ENCODE measurements at regions not wholly inside any gene's neighbourhood (a gene's known extent, or its start where the extent isn't known, plus 50 kb on each side); places are given as distances from the start of the nearest gene placed in this dataset.

GRCh38 chr10:131445623-131446022 lies 134.1 kb upstream of the TCERG1L start:
- DNase-seq: no peak

DNA sequence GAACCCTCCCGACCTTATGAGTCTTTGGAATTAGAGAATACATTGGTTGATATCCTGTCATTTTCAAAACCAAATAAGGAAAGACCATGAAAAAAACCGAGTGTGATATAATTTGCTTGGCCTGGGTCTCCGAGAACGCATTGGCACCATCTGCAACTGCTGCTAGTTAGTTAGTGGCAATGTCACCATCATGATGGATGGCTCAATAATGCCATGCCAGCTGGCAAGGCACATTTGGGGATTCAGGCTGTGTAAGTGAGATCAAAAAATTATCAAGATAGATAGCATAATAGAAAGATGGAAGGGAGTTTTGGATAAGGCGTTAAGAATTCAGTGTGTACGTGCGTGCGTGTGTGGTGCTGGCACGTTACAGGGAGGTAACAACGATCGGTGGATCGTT lies 134.7 kb upstream of the TCERG1L start:
- DNase-seq: no peak

GRCh38 chr10:131448171-131448570 lies 136.7 kb upstream of the TCERG1L start:
- no peak for DNase-seq

GRCh38 chr10:131448883-131449282 lies 137.4 kb upstream of the TCERG1L start:
- no peak for DNase-seq

DNA sequence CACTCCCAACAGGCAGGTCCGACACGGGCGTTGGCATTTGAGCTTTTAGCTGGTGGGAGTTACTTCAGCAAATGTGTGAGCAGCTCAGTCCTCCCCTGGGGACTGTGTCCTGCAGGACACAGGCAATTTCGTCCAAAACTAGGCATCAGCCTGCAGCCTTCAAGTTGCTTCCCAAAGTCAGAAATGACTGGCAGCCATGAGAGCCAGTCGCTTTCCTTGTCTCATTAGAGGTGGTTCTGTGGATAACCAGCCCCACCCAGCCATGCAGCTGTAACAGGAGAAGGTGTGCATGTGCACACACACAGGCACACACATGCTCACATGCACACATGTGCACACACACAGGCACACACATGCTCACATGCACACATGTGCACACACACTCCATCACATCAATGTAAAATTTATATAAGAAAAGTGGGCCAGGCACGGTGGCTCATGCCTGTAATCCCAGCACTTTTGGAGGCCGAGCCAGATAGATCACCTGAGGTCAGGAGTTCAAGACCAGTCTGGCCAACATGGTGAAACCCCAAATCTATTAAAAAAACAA lies 138.8 kb upstream of the TCERG1L start:
- no peak for DNase-seq

- no peak for DNase-seq
These were observed 140.0 kb upstream of the TCERG1L start for GRCh38 chr10:131451407-131452015.

- DNase-seq: no peak
These were observed 141.6 kb upstream of the TCERG1L start for GRCh38 chr10:131452926-131453720.

- peak; percentile 29 for DNase-seq
These were observed 142.5 kb upstream of the TCERG1L start for GRCh38 chr10:131453721-131454634.

GRCh38 chr10:131456411-131456810 lies 144.9 kb upstream of the TCERG1L start:
- DNase-seq: no peak

GRCh38 chr10:131461093-131461492 lies 149.6 kb upstream of the TCERG1L start:
- DNase-seq: no peak

- DNase-seq: no peak
These were observed 153.3 kb upstream of the TCERG1L start for GRCh38 chr10:131464789-131465188.

GRCh38 chr10:131469551-131469950 lies 158.0 kb upstream of the TCERG1L start:
- DNase-seq: no peak

- DNase-seq: no peak
These were observed 162.1 kb upstream of the TCERG1L start for GRCh38 chr10:131473645-131474044.

DNA sequence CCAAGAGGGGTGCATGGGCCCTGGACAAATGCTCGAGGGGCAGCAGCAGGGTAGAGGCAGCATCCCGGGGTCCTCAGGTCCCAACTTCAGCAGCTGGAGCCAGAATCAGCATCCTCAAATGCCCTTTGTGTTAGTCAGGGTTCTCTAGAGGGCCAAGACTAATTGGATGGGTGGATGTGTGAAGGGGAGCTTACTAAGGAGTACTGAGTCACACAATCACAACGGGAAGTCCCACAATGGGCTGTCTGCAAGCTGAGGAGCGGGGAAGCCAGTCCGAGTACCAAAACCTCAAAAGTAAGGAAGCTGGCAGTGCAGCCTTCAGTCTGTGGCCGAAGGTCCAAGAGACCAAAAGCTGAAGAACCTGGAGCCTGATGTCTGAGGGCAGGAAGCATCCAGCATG lies 162.9 kb upstream of the TCERG1L start:
- DNase-seq: no peak

DNA sequence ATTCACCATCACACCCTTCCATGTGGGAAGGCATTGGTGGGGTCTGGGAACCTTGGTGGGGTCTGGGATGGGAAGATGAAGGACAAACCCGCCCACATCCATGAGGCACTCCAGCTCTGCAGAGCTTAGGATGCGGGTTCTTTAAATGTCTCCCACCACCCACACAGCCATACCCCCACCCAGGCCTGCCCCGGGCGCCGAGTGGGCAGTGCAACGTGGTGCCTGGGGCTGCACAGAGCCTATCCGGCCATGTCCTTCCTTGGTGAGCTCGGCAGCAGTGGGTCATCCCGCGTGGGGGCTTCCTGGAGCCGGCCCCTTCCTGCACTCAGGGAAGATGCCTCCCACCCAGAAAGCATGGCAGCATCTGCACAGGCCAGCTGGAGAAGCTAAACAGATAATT lies 163.5 kb upstream of the TCERG1L start:
- DNase-seq: no peak

GRCh38 chr10:131475803-131476202 lies 164.3 kb upstream of the TCERG1L start:
- DNase-seq: no peak

GRCh38 chr10:131477457-131478121 lies 166.1 kb upstream of the TCERG1L start:
- no peak for DNase-seq

DNA sequence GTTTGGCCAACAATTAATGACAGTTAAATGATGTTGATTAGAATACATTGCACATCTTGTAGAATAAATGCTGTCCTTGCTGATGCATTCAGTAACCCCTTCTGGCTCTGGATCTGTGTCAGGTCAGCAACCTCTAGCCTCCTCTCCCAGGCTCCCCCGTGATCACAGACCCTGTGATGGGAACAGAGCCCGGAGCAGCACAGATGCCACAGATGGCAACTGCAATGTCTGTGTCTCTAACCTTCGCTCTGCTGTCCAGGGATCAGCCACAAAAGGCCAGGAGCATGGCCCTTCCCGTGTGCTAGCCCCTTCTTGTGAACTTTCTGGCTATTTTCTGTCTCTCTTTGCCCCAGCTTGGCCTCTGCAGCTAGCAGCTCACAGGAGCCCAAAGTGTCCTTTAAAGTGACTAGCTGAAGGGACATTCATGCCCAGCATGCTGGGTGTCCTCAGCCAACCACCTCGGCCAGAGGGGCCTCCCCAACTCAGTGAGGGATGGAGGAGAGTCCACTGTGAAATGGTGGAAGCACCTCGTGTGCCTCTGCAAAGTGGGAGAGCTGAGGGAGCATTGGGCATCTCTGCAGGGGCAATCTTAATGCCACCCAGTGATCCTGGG lies 167.0 kb upstream of the TCERG1L start:
- no peak for DNase-seq

DNA sequence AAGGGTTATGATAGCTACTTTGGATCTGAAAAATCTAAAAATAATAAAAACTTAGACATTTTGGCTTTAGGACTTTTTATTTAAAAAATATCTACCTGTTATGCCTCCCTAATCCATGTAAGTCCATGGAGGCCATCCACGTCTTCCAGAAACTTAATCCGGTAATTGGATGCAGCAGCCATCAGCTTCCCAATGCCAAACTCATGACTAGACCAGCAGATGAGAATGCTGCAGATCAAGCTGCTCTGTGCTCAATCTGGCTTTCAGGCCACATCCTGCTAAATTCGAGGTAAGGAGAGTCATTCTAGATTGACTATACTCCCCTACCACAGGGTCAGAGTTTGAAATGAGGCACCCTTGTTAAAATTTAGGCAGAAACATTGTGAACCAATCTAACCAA lies 168.5 kb upstream of the TCERG1L start:
- no peak for DNase-seq

DNA sequence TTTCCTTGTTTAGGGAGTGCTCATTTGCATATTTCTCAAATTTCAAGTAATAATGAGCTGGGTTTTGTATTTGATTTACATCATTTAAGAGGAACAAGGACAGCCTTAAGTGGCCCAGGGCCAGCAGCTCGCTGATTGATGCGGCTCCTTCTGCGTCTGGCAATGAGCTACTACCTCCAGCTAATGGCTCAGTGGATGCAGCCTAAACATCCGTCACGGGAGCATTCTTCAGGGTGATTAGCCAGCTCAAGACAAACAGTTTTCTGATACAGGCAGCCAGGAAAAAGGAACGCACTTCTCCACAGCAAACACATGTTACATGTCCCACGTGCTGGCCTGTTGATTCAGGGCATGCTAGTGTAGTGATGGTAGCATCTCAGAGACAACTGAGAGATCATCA lies 169.3 kb upstream of the TCERG1L start:
- no peak for DNase-seq

- DNase-seq: no peak
These were observed 174.2 kb upstream of the TCERG1L start for GRCh38 chr10:131485732-131486131.

DNA sequence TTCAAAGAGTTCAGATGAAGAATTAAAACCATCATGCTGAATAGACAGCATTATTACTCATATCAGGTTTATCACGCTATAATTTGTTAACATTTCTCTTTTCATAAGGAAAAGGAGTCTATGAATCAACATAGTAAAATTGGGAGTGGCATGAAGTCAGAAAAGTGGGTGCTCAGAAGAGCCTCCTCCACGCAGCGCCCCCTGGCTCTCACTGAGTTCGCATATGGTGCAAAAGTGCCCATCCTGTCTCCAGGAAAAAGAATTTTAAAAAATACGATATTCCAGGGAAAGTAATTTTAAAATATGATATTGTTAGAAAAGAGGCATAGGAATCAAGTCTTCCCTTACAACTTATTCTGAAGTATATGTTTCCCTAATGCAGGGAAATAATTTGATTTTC lies 176.3 kb upstream of the TCERG1L start:
- no peak for DNase-seq
